Breast epithelium (tissue), 3 donors: ENCODE measurements at regions not wholly inside any gene's neighbourhood (a gene's known extent, or its start where the extent isn't known, plus 50 kb on each side); places are given as distances from the start of the nearest gene placed in this dataset.

Source experiments
- CTCF ChIP-seq, 3 donors: fragments of 450-650 bp; IDR thresholded peaks; one replicate each; pipeline ENCODE4 v1.5.1; 2016 to 2017; ENCODE audit warnings: antibody characterized with exemption in 3 of 3, mild to moderate bottlenecking in 3 of 3, moderate library complexity in 3 of 3
- POLR2A ChIP-seq: fragments of 450-650 bp; IDR thresholded peaks from one replicate; pipeline ENCODE4 v1.6.1; 2016; ENCODE audit warnings: antibody characterized with exemption, mild to moderate bottlenecking, moderate library complexity

GRCh38 chr9:102445906-102446305 is 549.2 kb upstream of the CYLC2 start:
- no peak for TF ChIP-seq POLR2A
- TF ChIP-seq CTCF (IDR thresholded peaks at IDR 0.05), result no peak
